GM19467 (cell line): ENCODE measurements at regions not wholly inside any gene's neighbourhood (a gene's known extent, or its start where the extent isn't known, plus 50 kb on each side); places are given as distances from the start of the nearest gene placed in this dataset.
"Not testable (repeated sequence)": the region's sequence is repeated elsewhere in the genome, so short reads cannot be mapped to it uniquely, and the experiment has no call there.

ENCODE experiments used
- ATAC-seq: cut with Tn5 transposase; IDR thresholded peaks from one replicate; pipeline ENCODE4 v1.9.1; 2021; ENCODE audit warnings: mild to moderate bottlenecking, moderate library complexity; ENCODE audit not compliant: unreplicated experiment

DNA sequence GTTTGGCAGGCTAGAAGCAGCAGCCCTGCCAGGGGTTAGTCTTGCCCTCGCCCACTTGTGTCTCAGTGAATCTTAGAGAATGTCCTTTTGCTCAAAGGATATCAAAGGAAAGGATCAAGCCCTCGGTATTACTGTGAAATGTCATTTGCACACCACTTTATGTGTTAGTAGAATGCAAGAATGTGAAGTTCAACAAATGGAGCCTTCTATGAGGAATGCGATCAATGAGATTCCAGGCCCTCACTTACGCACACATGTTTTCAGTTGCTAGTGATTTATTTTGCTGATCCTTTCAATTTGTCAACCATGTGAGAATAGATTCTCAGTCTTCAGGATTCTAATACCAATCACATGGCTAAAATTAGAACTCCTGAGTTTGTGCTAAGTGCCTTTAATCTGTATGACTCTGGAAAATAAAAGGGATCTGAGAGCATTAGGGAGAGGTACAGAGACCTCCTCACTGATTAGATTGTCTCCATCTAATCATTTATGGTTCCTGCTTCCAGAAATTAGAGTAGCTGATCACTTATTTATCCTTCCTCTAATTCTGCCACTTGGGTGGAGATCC, 123.0 kb upstream of the SP4 start:
- ATAC-seq, result no peak

DNA sequence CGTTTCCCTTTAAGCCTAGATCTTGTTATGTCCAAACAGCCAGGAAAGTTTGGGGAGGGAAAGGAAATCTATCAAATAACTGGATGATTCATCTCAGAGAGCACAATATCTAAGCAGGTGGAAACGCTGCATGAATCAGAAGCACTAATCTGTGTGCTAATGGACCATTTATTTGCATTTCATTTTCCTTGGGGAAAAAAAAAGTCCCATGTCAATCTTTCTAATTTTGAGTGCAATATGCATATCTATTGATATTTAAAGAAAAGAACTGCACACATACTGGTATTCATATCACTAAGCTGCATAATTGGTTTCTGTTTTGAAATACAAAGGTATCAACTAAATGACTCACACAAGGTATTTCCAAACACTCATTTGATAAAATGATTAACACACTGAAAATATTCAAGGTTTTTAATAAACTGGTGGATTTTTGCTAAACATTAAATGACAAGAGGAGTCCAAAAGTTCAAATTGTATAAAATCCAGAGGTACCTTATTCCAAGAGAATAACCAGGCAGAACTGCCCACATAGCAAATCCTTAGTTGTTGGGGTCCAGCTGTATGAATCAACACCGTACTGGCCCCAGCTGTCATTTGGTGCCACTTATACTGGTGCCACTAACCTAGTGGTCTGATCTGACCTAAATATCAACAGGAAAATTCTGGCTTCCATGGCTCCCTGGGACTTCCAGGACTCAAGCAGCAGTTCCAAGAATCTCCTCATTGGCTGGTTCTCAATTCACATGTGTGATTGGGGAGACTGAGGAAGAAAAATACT, 122.2 kb upstream of the SP4 start:
- no peak for ATAC-seq

DNA sequence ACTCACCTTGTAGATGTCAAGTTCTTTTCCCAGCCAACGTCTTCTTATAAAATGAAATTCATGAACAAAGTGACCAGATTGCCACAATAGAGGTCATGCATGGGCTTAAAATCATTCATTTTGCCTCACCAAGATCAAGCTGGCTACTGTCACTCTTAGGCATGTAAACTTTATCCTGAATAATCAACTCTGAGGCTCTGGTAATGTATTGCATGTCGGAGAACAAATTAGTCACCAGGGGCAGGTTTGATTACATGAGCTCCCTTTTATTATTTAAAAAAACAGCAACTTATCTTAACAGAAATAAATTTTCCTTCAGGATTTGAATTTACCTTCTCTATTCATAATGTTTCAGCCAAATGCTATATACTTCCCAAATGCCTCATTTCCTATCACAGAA, 112.9 kb upstream of the SP4 start:
- ATAC-seq, result no peak

DNA sequence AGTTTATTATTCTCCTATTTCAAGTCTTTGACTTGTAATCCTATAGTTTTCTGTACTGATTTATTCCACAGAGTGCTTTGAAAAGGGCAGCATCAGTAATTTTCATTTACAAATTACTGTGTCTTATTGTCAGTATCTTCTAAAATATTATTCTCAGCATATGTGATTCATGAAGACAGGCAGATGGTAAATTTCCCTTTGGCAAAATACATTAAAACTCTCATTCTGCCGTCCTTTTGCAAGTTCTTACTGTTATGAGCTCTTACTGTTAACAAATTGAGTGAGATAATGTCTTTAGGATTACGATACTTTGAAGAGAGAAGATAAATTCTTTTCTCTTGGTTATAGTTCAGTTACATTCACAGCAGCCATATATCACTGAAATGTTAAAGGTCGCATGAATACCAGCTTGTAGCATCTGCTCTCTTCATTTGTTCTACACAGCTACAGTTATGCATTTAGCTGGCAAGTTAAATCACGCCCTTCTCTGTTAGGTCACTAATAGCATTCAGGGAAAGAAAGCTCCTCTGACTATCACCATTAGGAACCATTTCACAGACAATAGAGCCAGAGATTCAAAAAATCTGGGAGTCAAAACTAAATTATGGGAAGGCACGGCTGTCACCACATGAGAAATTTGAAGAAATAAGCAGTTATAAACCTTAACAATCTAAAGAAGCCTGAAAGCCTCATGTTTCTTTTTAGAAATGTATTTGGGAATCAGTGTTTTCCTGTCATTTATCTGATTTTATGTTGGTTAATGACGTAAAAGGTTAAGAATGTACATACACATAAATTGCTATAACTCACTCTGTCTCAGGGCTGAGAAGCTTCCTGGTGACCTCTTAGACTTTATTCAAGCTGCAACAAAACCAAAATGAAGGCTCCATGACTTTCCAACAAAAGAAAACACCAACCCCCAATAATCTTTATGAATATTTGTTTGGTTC, 109.6 kb upstream of the SP4 start:
- no peak for ATAC-seq

DNA sequence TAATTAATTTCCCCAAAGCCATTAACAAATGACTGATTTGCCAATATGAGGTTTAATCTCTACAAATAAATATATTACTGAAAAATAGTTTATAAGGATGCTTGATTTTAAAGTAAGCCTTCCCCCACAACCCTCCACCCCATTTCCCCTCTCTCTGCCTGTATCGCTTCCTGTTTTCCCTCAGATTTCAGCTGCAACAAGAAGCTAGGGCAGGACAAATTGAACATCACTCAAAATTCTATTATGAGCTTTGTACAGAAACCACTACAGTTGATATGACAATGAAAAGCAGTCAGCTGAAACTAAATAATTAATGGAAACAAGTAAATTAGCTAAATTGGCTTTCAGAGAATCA, 109.0 kb upstream of the SP4 start:
- ATAC-seq, result no peak

DNA sequence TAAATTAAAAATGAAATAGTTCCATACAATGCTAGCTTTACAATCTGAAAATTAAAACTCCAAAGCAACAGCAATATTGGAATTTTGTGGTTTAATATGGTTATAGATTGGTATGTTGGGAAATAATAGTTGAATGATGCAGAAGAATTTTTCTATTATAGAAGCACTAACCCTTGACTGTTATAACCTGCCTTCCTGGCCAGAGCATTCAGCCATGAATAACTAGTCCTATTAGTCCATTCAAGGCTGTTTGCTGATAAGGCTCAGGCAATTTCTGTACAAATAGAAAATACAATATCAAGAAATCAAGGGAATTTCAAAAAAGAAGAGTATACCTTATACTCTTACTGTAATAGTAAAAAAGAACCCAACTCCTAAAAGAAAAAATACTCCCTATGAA, 101.6 kb upstream of the SP4 start:
- ATAC-seq, result no peak

DNA sequence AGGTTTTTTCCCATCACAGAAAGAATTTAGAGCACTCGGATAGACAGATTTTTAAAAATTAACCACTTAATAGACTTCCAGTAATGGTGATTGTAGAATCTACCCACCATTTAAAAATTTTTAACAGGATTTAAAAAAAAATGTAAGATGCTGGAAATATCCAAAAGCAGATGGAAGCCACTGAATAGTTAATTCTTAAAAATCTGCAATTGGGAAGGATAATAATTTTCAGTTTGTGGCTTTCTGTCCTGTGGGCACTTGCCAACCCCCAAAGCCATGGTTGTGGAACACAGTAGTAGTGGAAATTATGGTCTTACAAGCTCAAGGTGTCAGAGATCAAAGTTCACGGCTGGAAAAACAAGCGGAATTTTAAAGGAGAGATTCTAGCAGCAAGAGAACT, 101.0 kb upstream of the SP4 start:
- ATAC-seq, result no peak

DNA sequence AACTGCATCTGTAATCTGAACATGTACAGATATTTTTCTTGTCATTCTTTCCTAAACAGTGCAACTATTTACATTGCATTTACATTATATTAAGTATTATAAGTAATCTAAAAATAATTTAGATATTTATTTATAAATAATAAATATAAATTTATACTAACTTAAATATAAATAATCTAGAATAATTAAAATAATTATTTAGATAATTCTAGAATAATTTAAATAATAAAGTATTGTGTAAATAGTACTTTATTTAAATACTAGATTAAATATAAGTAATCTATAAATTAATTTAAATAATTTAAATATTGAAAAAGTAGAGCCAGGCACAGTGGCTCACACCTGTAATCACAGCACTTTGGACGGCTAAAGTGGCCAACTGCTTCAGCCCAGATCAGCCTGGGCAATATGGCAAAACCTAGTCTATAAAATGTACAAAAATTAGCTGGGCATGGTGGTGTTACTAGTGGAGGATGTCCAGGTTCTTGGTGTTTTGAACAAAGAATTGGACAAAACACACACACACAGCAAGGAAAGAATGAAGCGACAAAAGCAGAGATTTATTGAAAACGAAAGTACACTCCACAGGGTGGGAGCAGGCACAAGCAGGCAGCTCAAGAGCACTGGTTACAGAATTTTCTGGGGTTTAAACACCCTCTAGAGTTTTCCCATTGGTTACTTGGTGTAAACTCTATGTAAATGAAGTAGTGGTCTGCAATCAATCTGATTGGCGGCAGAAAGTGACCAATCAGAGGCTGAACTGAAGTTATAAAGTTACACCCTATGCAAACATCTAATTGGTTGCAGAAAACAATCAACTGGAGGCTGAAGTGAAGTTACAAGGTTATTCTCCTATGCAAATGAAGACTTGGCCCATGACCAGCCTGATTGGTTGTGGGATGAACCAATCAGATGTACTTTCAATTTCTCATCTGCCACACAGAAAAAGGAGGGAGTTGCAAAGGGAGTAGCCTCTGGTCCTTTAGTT, 100.2 kb upstream of the SP4 start:
- ATAC-seq, result no peak

DNA sequence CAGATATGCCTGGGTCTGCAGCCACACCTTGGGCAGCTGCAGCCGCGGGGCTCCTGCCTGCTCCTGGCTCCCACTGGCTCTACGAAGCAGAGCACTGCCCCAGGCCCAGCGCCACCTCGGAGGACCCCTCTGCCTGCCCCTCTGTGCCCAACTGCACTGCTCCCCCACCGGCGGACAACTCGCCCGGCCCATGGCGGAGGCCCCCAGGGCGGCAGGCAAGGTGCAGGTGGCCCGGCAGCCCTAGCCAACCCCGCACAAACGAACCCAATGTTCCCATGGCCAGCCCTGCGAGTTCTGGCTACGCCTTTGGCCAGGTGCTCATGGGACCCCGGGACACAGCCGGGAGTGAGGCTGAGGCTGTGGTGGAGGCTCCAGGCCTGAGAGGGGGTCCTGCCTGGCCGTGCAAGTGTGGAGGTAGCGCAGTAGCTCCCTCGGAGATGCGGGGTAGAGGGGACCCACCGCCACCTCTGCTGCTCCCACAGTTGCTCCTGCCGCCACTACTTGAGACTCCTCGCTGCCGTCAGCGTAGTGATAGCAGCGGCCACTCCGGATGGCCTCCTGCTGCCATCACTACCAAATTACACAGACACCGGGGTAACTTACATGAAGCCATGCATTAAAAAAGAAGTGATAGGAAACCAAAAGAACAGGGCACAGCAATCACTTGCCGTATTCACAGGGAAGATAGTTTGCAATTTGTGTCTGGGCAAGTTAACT, 97.3 kb upstream of the SP4 start:
- ATAC-seq, result no peak

DNA sequence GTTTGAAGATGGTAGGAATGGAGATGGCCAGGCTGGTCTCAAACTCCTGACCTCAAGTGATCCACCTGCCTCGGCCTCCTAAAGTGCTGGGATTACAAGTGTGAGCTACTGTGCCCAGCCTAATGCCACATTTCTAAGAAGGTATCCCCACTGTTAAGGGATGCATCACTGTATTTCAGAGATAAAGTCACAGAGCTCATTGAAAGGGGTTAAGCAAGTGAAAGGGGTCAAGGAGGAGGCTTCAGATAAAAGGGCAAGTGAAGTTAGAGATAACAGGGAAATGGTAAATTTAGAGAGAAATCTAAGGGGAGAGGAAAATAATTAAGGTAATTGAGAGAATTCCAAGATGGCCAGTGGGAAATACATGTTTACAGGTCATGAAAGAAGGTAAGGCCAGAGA, 93.0 kb upstream of the SP4 start:
- no peak for ATAC-seq

DNA sequence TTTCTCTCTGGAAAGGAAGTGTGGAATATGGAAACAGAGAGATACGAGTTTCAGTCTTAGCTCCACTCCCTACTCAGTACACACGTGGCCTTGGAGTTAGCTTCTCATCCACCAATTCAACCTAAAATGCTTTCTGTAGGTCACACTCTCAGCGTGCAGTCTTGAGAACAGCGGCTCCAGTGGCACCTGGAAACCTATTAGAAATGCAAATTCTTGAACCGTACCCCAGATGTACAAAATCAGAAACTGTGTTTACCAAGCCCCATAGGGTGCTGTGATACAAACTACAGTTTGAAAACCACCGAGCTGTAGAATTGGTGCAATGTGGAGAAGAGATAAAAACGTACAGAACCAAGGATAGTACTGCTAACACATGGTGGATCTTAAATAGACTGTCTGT, 91.1 kb upstream of the SP4 start:
- no peak for ATAC-seq

DNA sequence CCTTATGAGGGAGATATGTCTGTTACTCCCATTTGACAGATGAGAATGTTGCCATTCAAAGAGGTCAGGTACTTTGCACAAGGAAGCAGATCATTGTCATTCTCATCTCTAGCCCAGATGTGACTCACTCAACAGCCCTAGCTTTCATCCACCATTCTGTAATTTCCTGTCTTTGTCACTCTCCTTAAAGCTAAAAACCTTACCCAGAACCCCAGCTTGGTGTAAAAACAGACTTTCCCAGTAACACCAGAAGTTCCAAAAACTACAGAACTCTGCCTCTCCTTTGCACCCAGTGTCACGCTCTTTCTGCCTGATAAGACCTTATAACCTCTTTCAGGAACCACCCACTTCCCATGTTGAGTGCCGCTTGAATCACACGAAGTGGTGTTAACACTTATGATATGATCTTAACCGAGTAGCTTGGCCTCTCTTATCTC, 89.1 kb upstream of the SP4 start:
- no peak for ATAC-seq

DNA sequence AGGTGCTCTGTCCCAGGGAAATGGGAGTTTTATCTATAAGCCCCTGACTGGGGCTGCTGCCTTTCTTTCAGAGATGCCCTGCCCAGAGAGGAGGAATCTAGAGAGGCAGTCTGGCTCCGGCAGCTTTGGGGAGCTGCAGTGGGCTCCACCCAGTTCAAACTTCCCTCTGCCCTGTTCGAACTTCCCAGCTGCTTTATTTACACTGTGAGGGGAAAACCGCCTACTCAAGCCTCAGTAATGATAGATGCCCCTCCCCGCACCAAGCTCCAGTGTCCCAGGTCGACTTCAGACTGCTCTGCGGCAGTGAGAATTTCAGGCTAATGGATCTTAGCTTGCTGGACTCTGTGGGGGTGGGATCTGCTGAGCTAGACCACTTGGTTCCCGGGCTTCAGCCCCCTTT, 83.0 kb upstream of the SP4 start:
- not testable (repeated sequence) for ATAC-seq

DNA sequence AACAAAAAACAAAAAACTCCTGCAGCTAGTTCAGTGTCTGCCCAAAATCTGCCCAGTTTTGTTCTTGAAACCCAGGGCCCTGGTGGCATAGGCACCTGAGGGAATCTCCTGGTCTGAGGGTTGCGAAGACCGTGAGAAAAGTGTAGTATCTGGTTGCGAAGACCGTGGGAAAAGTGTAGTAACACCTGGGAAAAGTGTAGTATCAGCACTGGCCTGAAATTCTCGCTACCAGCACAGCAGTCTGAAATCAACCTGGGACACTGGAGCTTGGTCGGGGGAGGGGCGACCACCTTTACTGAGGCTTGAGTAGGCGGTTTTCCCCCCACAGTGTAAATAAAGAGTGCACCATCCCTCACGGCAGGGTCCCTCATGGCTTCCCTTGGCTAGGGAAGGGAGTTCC, 82.5 kb upstream of the SP4 start:
- no peak for ATAC-seq

DNA sequence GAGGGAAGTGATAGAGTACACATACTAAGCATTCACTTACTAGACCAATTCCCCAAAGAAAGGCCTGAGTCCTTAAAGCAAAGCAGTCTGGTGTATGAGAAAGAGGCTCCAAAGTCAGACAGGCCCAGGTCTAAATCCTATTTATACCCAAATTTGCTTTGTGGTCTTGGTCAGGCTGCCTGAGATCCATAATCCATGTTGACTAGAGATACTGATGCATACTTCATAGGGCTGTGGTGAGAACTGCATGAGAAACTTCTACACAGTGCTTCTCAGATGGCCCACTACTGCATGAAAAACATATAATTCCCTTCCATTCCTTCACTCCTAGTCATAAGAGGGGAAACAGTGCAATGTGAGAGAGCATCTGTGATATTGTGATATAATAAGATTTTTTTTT, 81.6 kb upstream of the SP4 start:
- ATAC-seq, result no peak

DNA sequence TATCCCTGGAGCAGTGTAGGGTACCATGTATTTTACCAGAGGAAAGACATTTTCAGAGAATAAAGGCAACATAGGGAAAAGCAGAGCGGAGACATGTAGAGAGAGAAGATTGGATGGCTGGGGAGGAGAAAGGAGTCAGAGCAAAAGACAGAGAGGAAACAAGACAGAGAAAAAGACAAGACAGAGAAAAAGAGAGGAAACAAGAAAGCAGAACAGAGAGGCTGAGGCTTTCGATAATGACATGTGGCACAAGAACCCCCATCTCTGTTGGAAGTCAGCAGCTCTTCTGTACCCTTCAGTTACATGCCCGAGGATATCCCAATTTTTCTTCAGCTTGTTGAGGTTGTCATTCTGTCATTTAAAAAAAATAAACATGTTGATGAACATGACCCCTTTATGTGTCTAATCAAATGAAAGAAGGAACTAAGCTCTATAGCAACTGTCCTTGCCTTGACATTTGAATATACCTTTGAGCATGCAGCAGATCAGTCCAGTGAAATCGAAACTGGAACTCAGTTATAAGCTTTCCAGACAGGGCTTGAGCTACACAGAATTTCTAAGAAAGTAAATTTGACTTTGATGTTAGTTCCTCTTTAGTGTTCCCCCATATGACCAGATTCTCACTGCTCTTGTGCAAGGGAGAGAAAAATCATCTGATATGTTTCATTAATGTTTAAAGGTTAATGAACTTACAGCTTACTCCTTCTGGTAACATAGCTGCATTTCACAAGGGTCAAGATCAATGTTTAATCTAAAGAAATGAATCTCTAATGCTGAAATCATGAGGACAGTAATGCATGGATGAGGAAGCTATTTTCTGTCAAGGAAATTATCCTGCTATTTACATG, 75.1 kb upstream of the SP4 start:
- peak; percentile 80 for ATAC-seq

DNA sequence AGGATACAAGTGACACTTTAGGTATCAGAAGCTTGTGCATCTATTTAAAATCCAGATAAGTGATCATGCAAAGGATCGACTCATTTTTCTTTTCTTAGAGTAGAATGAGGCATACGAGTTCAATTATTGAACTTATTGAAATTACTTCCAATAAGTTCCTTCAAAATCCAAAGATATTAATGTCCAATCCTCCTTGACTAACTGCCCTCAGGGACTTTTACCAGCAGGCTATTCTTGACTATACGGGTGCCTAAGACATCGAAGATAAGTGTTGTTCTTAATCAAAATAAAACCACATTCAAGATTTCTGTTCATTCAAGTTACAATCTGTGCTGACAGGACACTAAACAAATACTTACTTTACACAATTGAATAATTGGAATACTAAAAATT, 74.5 kb upstream of the SP4 start:
- ATAC-seq, result no peak

DNA sequence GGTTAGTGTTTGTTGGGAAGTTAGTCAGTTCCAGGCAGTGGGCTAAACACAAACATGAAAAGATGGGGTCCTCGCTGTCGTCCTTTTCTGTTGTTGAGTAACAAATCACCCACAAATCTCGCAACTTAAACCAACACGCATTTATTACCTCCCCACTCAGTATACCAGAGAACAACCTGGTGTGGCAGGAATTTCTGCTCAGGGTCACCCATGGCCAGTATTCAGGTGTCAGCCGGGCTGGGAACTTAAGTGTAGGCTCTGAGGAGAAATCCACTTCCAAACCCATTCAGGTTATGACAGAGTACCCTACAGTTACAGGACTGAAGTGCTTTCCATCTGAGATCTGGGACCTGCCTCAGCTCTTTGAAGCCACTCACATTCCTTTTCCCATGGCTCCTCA, 73.6 kb upstream of the SP4 start:
- no peak for ATAC-seq

DNA sequence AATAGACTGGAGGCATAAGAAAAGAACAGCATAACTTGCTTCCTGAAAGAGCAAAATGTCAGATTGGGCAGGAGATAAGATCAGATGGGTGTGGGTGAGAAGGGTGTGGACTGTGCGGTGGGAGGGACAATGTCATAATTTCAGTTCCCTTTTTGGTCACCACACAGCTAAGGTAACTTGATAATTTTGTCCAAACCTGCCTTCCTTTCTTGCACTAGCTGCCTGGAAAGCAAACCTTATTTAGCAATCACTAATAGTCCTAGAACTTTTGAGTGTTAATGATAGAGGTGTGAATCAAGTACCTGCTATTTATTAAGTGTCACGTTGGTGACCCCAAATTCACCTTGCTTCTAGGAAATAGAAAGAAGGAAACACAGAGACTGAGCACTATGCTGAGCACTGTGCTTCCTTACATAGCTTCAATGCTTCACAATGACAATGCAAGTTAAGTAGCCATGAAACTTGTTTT, 72.4 kb upstream of the SP4 start:
- ATAC-seq, result peak; percentile 84
